RWPE2 (cell line): ENCODE measurements at regions not wholly inside any gene's neighbourhood (a gene's known extent, or its start where the extent isn't known, plus 50 kb on each side); places are given as distances from the start of the nearest gene placed in this dataset.
"Not testable (repeated sequence)": the region's sequence is repeated elsewhere in the genome, so short reads cannot be mapped to it uniquely, and the experiment has no call there.

Source experiments
- ATAC-seq: fragments of 200-7000 bp; cut with Tn5 transposase; 3 replicates; pipeline ENCODE4 v1.9.1; 2021; ENCODE audit warnings: low read depth
- DNase-seq: peaks from one replicate; pipeline ENCODE4 v3.0.0-alpha.2; 2020; ENCODE audit warnings: low spot score
- H3K27ac ChIP-seq: fragments of 450-650 bp; 2 replicates; pipeline ENCODE4 v1.5.1; 2017; ENCODE audit warnings: mild to moderate bottlenecking; ENCODE audit not compliant: poor library complexity, severe bottlenecking
- H3K27me3 ChIP-seq: fragments of 250-450 bp; sonication (Bioruptor Pico); 2 replicates; pipeline ENCODE4 v1.5.1; 2021; ENCODE audit warnings: mild to moderate bottlenecking, moderate library complexity; ENCODE audit not compliant: insufficient read depth, poor library complexity, severe bottlenecking
- H3K36me3 ChIP-seq: fragments of 250-450 bp; sonication (Bioruptor Pico); 2 replicates; pipeline ENCODE4 v1.5.1; 2020; ENCODE audit warnings: low read depth, mild to moderate bottlenecking, moderate library complexity
- H3K4me1 ChIP-seq: fragments of 250-450 bp; sonication (Bioruptor Pico); 2 replicates; pipeline ENCODE4 v1.5.1; 2021; ENCODE audit warnings: mild to moderate bottlenecking, moderate library complexity; ENCODE audit not compliant: insufficient read depth, poor library complexity, severe bottlenecking
- H3K4me3 ChIP-seq: fragments of 250-450 bp; sonication (Bioruptor Pico); 2 replicates; pipeline ENCODE4 v1.5.1; 2021; ENCODE audit warnings: mild to moderate bottlenecking, moderate library complexity; ENCODE audit not compliant: severe bottlenecking
- H3K9me3 ChIP-seq: fragments of 250-450 bp; sonication (Bioruptor Pico); 2 replicates; pipeline ENCODE4 v1.5.1; 2021; ENCODE audit warnings: mild to moderate bottlenecking, moderate library complexity; ENCODE audit not compliant: severe bottlenecking
- CTCF ChIP-seq: fragments of 450-650 bp; IDR thresholded peaks from one replicate; pipeline ENCODE4 v1.5.1; 2017; ENCODE audit warnings: mild to moderate bottlenecking, moderate library complexity; ENCODE audit not compliant: poor library complexity, severe bottlenecking

- no peak for ATAC-seq
Measured at GRCh38 chr12:31219521-31219920, 106.4 kb downstream of the SINHCAF start.

DNA sequence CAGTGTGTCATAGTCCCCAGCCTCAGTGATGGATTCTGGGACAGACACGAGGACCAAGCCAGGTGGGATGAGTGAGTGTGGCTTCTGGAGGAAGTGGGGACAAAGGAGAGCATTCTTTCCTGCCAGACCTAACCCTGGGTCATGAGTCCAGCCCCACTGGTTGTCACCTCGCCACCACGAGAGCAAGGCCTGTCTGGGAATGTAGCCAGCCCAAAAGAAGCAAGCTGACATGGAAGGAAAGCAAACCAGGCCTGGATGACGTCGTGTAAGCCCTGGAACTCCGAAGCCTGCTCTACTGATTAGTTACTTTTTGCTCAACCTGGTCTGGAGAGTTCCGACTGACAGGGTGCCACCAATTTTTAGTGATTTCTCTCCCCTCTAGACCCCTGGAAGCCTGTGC is 105.9 kb downstream of the SINHCAF start:
- no peak for TF ChIP-seq CTCF
- no peak overlapping the region for H3K27ac ChIP-seq
- ATAC-seq (no peak), DNase-seq (no peak)
- H3K9me3 ChIP-seq, result no peaks in the 10 kb centered on the region
- no peaks in the 10 kb centered on the region for H3K36me3 ChIP-seq
- H3K27me3 ChIP-seq, result no peaks in the 10 kb centered on the region
- no peak overlapping the region for H3K4me3 ChIP-seq
- no peaks in the 10 kb centered on the region for H3K4me1 ChIP-seq

More at GRCh38 chr12:31219521-31219920, 106.4 kb downstream of the SINHCAF start:
- no peak for DNase-seq
- TF ChIP-seq CTCF, result no peak
- Histone ChIP-seq H3K9me3 (no peaks in the 10 kb centered on the region), H3K4me1 (no peaks in the 10 kb centered on the region), H3K36me3 (no peaks in the 10 kb centered on the region), H3K27me3 (no peaks in the 10 kb centered on the region), H3K4me3 (no peak overlapping the region), H3K27ac (no peak overlapping the region)

DNA sequence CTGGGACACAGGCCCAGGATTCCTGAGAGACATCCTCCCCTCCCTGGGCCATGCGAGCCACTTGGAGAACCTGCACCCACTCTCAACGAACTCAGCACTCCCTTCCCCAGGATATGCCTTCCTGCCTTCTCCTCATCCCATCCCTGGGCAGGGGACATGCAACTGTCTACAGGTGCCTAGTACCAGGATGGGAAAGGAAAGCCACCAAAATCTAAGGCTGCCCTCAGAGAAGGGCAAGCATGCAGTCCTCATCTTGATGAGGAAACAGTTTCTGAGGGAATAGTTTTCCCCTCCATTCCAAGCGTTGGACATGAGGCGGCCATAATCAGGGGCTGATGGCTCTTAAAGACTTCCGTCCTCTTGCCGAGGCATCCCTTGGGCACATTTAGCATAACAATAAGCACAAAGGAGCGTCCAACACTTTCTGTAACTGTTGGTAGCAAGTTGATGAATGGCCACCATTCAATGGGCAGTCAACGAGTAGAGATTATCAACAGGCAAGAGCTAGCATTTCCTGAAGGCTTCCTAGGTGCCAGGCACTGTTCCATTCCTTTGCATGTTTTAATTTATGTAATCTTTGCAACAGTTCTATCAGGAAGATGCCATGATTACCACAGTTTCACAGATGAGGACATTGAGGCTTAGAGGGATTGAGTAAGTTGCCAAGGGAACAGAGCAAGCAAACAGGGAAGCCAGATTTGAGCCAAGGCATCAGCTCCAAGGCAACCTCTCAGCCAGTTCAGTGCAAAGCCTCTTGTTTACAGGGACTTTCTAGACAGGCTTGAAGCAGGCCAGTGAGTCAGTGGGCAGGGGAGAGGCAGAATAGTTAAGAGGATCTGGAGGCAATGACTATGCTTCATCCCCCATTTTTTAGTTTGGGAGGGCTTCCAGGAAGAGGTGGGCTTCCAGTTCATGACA is 105.1 kb downstream of the SINHCAF start:
- no peak for TF ChIP-seq CTCF
- no peak overlapping the region for H3K27ac ChIP-seq
- DNase-seq (no peak), ATAC-seq (no peak)
- H3K27me3 ChIP-seq, result no peaks in the 10 kb centered on the region
- no peaks in the 10 kb centered on the region for H3K36me3 ChIP-seq
- no peaks in the 10 kb centered on the region for H3K9me3 ChIP-seq
- H3K4me1 ChIP-seq, result no peaks in the 10 kb centered on the region
- no peak overlapping the region for H3K4me3 ChIP-seq

DNA sequence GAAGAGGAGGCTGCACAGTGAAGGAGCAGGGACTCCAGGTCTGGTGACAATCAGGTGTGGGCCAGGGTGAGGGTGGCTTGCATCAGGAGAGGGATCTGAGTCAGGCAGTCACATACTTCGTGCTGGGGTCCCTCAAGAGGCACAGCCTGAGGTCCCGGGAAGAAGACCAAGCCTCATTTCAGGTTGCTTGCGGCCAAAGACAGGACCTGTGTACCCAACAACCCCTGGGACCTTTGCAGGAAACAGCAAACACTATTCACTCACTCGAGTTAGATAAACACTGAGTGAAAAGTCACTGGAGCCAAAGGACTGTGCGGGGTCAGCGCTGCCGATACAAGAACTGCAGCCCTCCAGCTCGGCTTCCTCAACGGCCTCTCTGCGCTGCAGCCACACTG is 104.4 kb downstream of the SINHCAF start:
- DNase-seq (no peak), ATAC-seq (no peak)
- Histone ChIP-seq H3K27ac (no peak overlapping the region), H3K36me3 (no peaks in the 10 kb centered on the region), H3K4me1 (no peaks in the 10 kb centered on the region), H3K27me3 (no peaks in the 10 kb centered on the region), H3K4me3 (no peak overlapping the region), H3K9me3 (no peaks in the 10 kb centered on the region)
- TF ChIP-seq CTCF, result no peak

DNA sequence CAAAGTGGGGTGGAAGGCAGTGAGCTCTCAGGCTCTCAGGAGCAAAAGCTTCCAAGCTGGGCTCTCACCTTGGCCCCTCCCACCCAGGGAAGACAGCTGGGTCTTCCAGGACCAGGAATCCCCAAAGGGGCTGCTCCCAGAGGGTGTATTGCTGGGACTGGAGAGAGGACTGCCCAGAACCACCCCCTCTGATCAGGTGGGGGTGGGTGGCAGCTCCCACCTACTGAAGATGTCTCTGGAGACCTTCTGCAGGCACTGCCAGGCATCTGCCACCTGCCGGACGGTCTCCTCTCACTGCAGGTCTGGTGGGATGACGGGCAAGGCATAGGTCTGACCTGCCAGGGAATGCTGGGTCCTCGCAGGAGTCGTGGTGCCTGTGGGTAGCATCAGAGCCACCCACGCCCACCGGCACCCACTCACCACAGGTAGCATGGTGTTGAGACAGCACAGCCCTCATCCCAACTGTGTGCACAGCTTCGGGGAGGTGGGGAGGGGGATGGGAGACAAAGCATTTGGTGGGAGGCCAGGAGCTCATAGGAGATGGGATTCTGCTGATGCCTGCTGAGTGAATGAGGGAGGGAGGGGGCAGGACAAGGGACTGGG is 103.2 kb downstream of the SINHCAF start:
- no peaks in the 10 kb centered on the region for H3K36me3 ChIP-seq
- TF ChIP-seq CTCF, result no peak
- ATAC-seq, result no peak
- no peak overlapping the region for H3K4me3 ChIP-seq
- H3K27ac ChIP-seq, result no peak overlapping the region
- H3K9me3 ChIP-seq, result no peaks in the 10 kb centered on the region
- DNase-seq, result no peak
- no peaks in the 10 kb centered on the region for H3K27me3 ChIP-seq
- H3K4me1 ChIP-seq, result no peaks in the 10 kb centered on the region

GRCh38 chr12:31223640-31224039 is 102.3 kb downstream of the SINHCAF start:
- not testable (repeated sequence) for ATAC-seq, H3K4me3 ChIP-seq, H3K9me3 ChIP-seq, DNase-seq, H3K27ac ChIP-seq, H3K27me3 ChIP-seq, H3K4me1 ChIP-seq, H3K36me3 ChIP-seq
